Vagina (tissue), 2 donors: ENCODE measurements at regions not wholly inside any gene's neighbourhood (a gene's known extent, or its start where the extent isn't known, plus 50 kb on each side); places are given as distances from the start of the nearest gene placed in this dataset.
A peak's percentile ranks its signal among the peaks of the same experiment; 100 is the strongest.

ENCODE experiments used
- DNase-seq, 2 donors: peaks; one replicate each; pipeline ENCODE4 v3.0.0-alpha.2; 2017; ENCODE audit errors: extremely low spot score in 2 of 2
- H3K27ac ChIP-seq: fragments of 200-600 bp; sonication (generic); one replicate; pipeline ENCODE4 v1.5.1; 2019
- H3K27me3 ChIP-seq: fragments of 200-600 bp; sonication (generic); one replicate; pipeline ENCODE4 v1.5.1; 2019
- H3K36me3 ChIP-seq, 2 donors: fragments of 200-600 bp; sonication (generic); one replicate each; pipeline ENCODE4 v1.5.1; 2017 to 2019
- H3K4me1 ChIP-seq: fragments of 200-600 bp; sonication (generic); one replicate; pipeline ENCODE4 v1.5.1; 2019
- H3K4me3 ChIP-seq, 2 donors: fragments of 200-600 bp; sonication (generic); 1 replicate in 1 of 2; 2 replicates in 1 of 2; pipeline ENCODE4 v1.5.1; 2016 to 2019
- H3K9me3 ChIP-seq: fragments of 200-600 bp; sonication (generic); one replicate; pipeline ENCODE4 v1.5.1; 2019
- POLR2A ChIP-seq, 2 donors: fragments of 450-650 bp; IDR thresholded peaks; one replicate each; pipeline ENCODE4 v1.6.1; 2017; ENCODE audit warnings: antibody characterized with exemption in 2 of 2, mild to moderate bottlenecking in 2 of 2, moderate library complexity in 2 of 2
- POLR2AphosphoS5 ChIP-seq, 2 donors: sonication (generic); formaldehyde crosslinking; IDR thresholded peaks; one replicate each; pipeline ENCODE4 v1.9.0; 2017; ENCODE audit warnings: antibody characterized with exemption in 2 of 2, mild to moderate bottlenecking in 2 of 2, low read depth in 1 of 2; ENCODE audit not compliant: insufficient read depth in 1 of 2
- intact Hi-C: fragments of 100-400 bp; cut with DNase I; formaldehyde crosslinking; loops from one replicate; pipeline ENCODE4 v1.15.1; 2023
- TF ChIP-seq, protein P1 (sequence below), 3 experiments: fragments of 450-650 bp in 2 of 3; fragments of 200-600 bp in 1 of 3; sonication (generic) in 1 of 3; IDR thresholded peaks; one replicate each; pipeline ENCODE4 v1.5.1; 2017 to 2019; ENCODE audit warnings: antibody characterized with exemption in 3 of 3, mild to moderate bottlenecking in 2 of 3, moderate library complexity in 2 of 3

DNA sequence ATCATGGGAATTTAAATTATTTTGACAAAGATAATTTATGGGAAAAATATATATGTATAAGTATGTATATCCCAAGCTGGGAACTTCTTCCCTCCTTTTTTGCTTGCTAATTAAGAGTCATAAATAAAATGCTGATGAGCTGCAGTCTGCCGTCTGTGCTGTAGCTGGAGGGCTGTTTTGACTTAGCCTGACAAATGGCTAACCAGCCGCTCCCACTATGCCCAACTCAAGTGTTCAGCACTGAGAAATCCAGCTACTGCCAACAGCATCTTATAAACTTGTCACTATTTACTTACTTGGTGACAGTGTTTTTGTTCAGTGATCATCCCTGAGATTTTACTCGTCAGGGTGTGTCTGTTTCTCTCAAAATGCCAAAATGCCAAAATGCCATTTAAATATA is 171.2 kb upstream of the PGRMC2 start:
- DNase-seq = no peak
- Histone ChIP-seq H3K4me1 (peaks cover 10% of the 10 kb centered on the region), H3K27ac (no peak overlapping the region), H3K36me3 (no peaks in the 10 kb centered on the region), H3K4me3 (no peak overlapping the region), H3K9me3 (no peaks in the 10 kb centered on the region), H3K27me3 (no peaks in the 10 kb centered on the region)
- intact Hi-C loops = loop anchor here (10.0 kb wide), 2 partner anchors 376 to 406 kb away; no protein-coding TSS in a partner anchor
- TF ChIP-seq, protein P1, sequence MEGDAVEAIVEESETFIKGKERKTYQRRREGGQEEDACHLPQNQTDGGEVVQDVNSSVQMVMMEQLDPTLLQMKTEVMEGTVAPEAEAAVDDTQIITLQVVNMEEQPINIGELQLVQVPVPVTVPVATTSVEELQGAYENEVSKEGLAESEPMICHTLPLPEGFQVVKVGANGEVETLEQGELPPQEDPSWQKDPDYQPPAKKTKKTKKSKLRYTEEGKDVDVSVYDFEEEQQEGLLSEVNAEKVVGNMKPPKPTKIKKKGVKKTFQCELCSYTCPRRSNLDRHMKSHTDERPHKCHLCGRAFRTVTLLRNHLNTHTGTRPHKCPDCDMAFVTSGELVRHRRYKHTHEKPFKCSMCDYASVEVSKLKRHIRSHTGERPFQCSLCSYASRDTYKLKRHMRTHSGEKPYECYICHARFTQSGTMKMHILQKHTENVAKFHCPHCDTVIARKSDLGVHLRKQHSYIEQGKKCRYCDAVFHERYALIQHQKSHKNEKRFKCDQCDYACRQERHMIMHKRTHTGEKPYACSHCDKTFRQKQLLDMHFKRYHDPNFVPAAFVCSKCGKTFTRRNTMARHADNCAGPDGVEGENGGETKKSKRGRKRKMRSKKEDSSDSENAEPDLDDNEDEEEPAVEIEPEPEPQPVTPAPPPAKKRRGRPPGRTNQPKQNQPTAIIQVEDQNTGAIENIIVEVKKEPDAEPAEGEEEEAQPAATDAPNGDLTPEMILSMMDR (IDR thresholded peaks at IDR 0.05) = no peak
- no peak for TF ChIP-seq POLR2AphosphoS5 (IDR thresholded peaks at IDR 0.05; ENCODE audit: insufficient read depth in 1 of 2, low read depth in 1 of 2)
- no peak for TF ChIP-seq POLR2A (IDR thresholded peaks at IDR 0.05)

- Histone ChIP-seq H3K27me3 (no peaks in the 10 kb centered on the region), H3K4me1 (peaks cover 13% of the 10 kb centered on the region), H3K27ac (no peak overlapping the region), H3K9me3 (no peaks in the 10 kb centered on the region), H3K4me3 (no peak overlapping the region), H3K36me3 (no peaks in the 10 kb centered on the region)
- DNase-seq = no peak
- intact Hi-C loops = loop anchor here (10.0 kb wide), 2 partner anchors 377 to 407 kb away; no protein-coding TSS in a partner anchor
- TF ChIP-seq POLR2AphosphoS5 (IDR thresholded peaks at IDR 0.05; ENCODE audit: insufficient read depth in 1 of 2, low read depth in 1 of 2) = no peak
- no peak for TF ChIP-seq POLR2A (IDR thresholded peaks at IDR 0.05)
- TF ChIP-seq, protein P1 (IDR thresholded peaks at IDR 0.05) = no peak
Measured at GRCh38 chr4:128457726-128458125, 170.1 kb upstream of the PGRMC2 start.

- Histone ChIP-seq H3K27ac (no peak overlapping the region), H3K27me3 (no peaks in the 10 kb centered on the region), H3K9me3 (no peaks in the 10 kb centered on the region), H3K4me1 (peaks cover 10% of the 10 kb centered on the region), H3K4me3 (no peak overlapping the region), H3K36me3 (no peaks in the 10 kb centered on the region)
- TF ChIP-seq POLR2AphosphoS5 (IDR thresholded peaks at IDR 0.05; ENCODE audit: insufficient read depth in 1 of 2, low read depth in 1 of 2) (no peak), POLR2A (IDR thresholded peaks at IDR 0.05) (no peak)
- TF ChIP-seq, protein P1 (IDR thresholded peaks at IDR 0.05) = no peak
- DNase-seq = no peak
- intact Hi-C loops = loop anchor here (10.0 kb wide), 2 partner anchors 379 to 409 kb away; no protein-coding TSS in a partner anchor
Measured at GRCh38 chr4:128456171-128456570, 168.6 kb upstream of the PGRMC2 start.

GRCh38 chr4:128455480-128455879 is 167.9 kb upstream of the PGRMC2 start:
- no peaks in the 10 kb centered on the region for H3K27me3 ChIP-seq
- H3K4me3 ChIP-seq = no peak overlapping the region
- no peak for DNase-seq
- H3K4me1 ChIP-seq = peaks cover 10% of the 10 kb centered on the region
- intact Hi-C loops = loop anchor here (10.0 kb wide), 2 partner anchors 379 to 409 kb away; no protein-coding TSS in a partner anchor
- TF ChIP-seq POLR2AphosphoS5 (IDR thresholded peaks at IDR 0.05; ENCODE audit: insufficient read depth in 1 of 2, low read depth in 1 of 2) (no peak), POLR2A (IDR thresholded peaks at IDR 0.05) (no peak)
- TF ChIP-seq, protein P1 (IDR thresholded peaks at IDR 0.05) = no peak
- no peaks in the 10 kb centered on the region for H3K9me3 ChIP-seq
- H3K36me3 ChIP-seq = no peaks in the 10 kb centered on the region
- no peak overlapping the region for H3K27ac ChIP-seq

DNA sequence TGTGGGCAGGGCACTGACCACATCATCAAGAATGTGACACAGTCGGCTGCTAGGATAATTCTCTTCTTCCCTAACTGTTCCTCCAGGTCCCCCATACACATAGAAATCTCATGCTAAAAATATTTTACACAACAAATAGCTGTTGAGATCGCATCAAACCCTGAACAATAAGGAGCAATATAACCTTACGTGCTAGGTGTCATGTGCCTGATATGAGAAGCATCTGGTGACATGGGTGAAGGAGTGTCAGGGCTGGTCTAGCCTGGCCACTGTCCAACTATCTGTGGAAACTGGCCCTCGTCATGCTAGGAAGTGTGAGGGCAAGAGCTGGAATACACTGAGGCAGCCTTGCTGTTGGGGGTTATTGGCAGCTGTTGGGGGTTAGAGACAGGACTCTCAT is 167.3 kb upstream of the PGRMC2 start:
- Histone ChIP-seq H3K4me3 (no peak overlapping the region), H3K27me3 (no peaks in the 10 kb centered on the region), H3K27ac (peak overlapping the region; percentile 9), H3K4me1 (peaks cover 10% of the 10 kb centered on the region), H3K9me3 (no peaks in the 10 kb centered on the region), H3K36me3 (no peaks in the 10 kb centered on the region)
- intact Hi-C loops = loop anchor here (10.0 kb wide), 2 partner anchors 380 to 410 kb away; no protein-coding TSS in a partner anchor
- no peak for DNase-seq
- TF ChIP-seq, protein P1 (IDR thresholded peaks at IDR 0.05) = no peak
- TF ChIP-seq POLR2A (IDR thresholded peaks at IDR 0.05) (no peak), POLR2AphosphoS5 (IDR thresholded peaks at IDR 0.05; ENCODE audit: insufficient read depth in 1 of 2, low read depth in 1 of 2) (no peak)
